Retinal pigment epithelial cell (primary cell): ENCODE measurements at regions not wholly inside any gene's neighbourhood (a gene's known extent, or its start where the extent isn't known, plus 50 kb on each side); places are given as distances from the start of the nearest gene placed in this dataset.

Experiments
- DNase-seq: peaks from one replicate; pipeline ENCODE4 v3.0.0-alpha.2; 2010; ENCODE audit warnings: low read depth
- H3K4me3 ChIP-seq: 2 replicates; pipeline ENCODE4 v1.5.1; 2011; ENCODE audit warnings: mild to moderate bottlenecking, low read length, control low read depth, moderate library complexity
- CTCF ChIP-seq: conservative IDR thresholded peaks from 2 replicates; pipeline ENCODE4 v1.5.1; 2011; ENCODE audit warnings: low read depth, low read length, control low read depth, inconsistent platforms

GRCh38 chr4:187258651-187259401 is 535.2 kb upstream of the FAT1 start:
- no peak for DNase-seq
- no peak for TF ChIP-seq CTCF
- H3K4me3 ChIP-seq, result no peak overlapping the region

GRCh38 chr4:187268940-187269339 is 545.3 kb upstream of the FAT1 start:
- DNase-seq, result no peak
- TF ChIP-seq CTCF, result no peak

GRCh38 chr4:187270154-187270553 is 546.5 kb upstream of the FAT1 start:
- no peak for TF ChIP-seq CTCF
- DNase-seq, result no peak
- no peak overlapping the region for H3K4me3 ChIP-seq

More at GRCh38 chr4:187268940-187269339, 545.3 kb upstream of the FAT1 start:
- no peak overlapping the region for H3K4me3 ChIP-seq

- H3K4me3 ChIP-seq, result no peak overlapping the region
- no peak for TF ChIP-seq CTCF
- no peak for DNase-seq
Measured at GRCh38 chr4:187271848-187272247, 548.2 kb upstream of the FAT1 start.

- no peak for DNase-seq
- no peak for TF ChIP-seq CTCF
- H3K4me3 ChIP-seq, result no peak overlapping the region
Measured at GRCh38 chr4:187274153-187274552, 550.5 kb upstream of the FAT1 start.

GRCh38 chr4:187276736-187277408 is 553.2 kb upstream of the FAT1 start:
- no peak overlapping the region for H3K4me3 ChIP-seq
- no peak for DNase-seq
- TF ChIP-seq CTCF, result no peak
